ENCODE measurements at regions not wholly inside any gene's neighbourhood (a gene's known extent, or its start where the extent isn't known, plus 50 kb on each side); places are given as distances from the start of the nearest gene placed in this dataset.

- ChIA-PET CTCF (no interaction called here), POLR2A (no interaction called here)
- DNase-seq: no peak
- Mint-ChIP-seq H3K36me3 (ENCODE audit: low read depth) (no peaks in the 10 kb centered on the region), H3K4me3 (no peak overlapping the region), H3K9me3 (peaks cover 5% of the 10 kb centered on the region), H3K4me1 (no peaks in the 10 kb centered on the region), H3K27me3 (no peaks in the 10 kb centered on the region), H3K27ac (no peak overlapping the region)
Observed at GRCh38 chr4:156571146-156571545, 400.5 kb downstream of the PDGFC start.

- peaks cover 5% of the 10 kb centered on the region for H3K9me3 Mint-ChIP-seq
- DNase-seq: no peak
- POLR2A ChIA-PET: no interaction called here
- no peaks in the 10 kb centered on the region for H3K36me3 Mint-ChIP-seq (ENCODE audit: low read depth)
- no peak overlapping the region for H3K27ac Mint-ChIP-seq
- no peaks in the 10 kb centered on the region for H3K4me1 Mint-ChIP-seq
- CTCF ChIA-PET: no interaction called here
- H3K27me3 Mint-ChIP-seq: no peaks in the 10 kb centered on the region
- H3K4me3 Mint-ChIP-seq: no peak overlapping the region
Observed at GRCh38 chr4:156569535-156569934, 402.1 kb downstream of the PDGFC start.

- no peak for DNase-seq
- POLR2A ChIA-PET: no interaction called here
Observed at GRCh38 chr4:156568484-156568883, 403.1 kb downstream of the PDGFC start.

GRCh38 chr4:156568041-156568440, 403.6 kb downstream of the PDGFC start:
- no peaks in the 10 kb centered on the region for H3K36me3 Mint-ChIP-seq (ENCODE audit: low read depth)
- no peak overlapping the region for H3K4me3 Mint-ChIP-seq
- no peaks in the 10 kb centered on the region for H3K4me1 Mint-ChIP-seq

More at GRCh38 chr4:156568484-156568883, 403.1 kb downstream of the PDGFC start:
- Mint-ChIP-seq H3K27me3 (no peaks in the 10 kb centered on the region), H3K27ac (no peak overlapping the region), H3K4me1 (no peaks in the 10 kb centered on the region), H3K4me3 (no peak overlapping the region), H3K36me3 (ENCODE audit: low read depth) (no peaks in the 10 kb centered on the region), H3K9me3 (peaks cover 5% of the 10 kb centered on the region)
- CTCF ChIA-PET: no interaction called here

GRCh38 chr4:156560701-156561100, 410.9 kb downstream of the PDGFC start:
- ChIA-PET CTCF (no interaction called here), POLR2A (no interaction called here)
- H3K4me3 Mint-ChIP-seq: no peak overlapping the region
- H3K27me3 Mint-ChIP-seq: no peaks in the 10 kb centered on the region
- H3K9me3 Mint-ChIP-seq: peaks cover 12% of the 10 kb centered on the region
- H3K4me1 Mint-ChIP-seq: no peaks in the 10 kb centered on the region
- no peak overlapping the region for H3K27ac Mint-ChIP-seq
- no peak for DNase-seq
- H3K36me3 Mint-ChIP-seq (ENCODE audit: low read depth): no peaks in the 10 kb centered on the region

More at GRCh38 chr4:156568041-156568440, 403.6 kb downstream of the PDGFC start:
- H3K9me3 Mint-ChIP-seq: peaks cover 5% of the 10 kb centered on the region
- ChIA-PET POLR2A (no interaction called here), CTCF (no interaction called here)
- DNase-seq: no peak
- H3K27ac Mint-ChIP-seq: no peak overlapping the region
- H3K27me3 Mint-ChIP-seq: no peaks in the 10 kb centered on the region

- Mint-ChIP-seq H3K27ac (no peak overlapping the region), H3K4me3 (no peak overlapping the region), H3K9me3 (peaks cover 12% of the 10 kb centered on the region), H3K36me3 (ENCODE audit: low read depth) (no peaks in the 10 kb centered on the region), H3K27me3 (no peaks in the 10 kb centered on the region), H3K4me1 (no peaks in the 10 kb centered on the region)
- DNase-seq: no peak
- POLR2A ChIA-PET: no interaction called here
- CTCF ChIA-PET: no interaction called here
Observed at GRCh38 chr4:156559346-156559745, 412.3 kb downstream of the PDGFC start.

GRCh38 chr4:156558373-156559025, 413.1 kb downstream of the PDGFC start:
- Mint-ChIP-seq H3K9me3 (peaks cover 12% of the 10 kb centered on the region), H3K27me3 (no peaks in the 10 kb centered on the region), H3K4me3 (no peak overlapping the region), H3K4me1 (no peaks in the 10 kb centered on the region), H3K27ac (no peak overlapping the region), H3K36me3 (ENCODE audit: low read depth) (no peaks in the 10 kb centered on the region)
- ChIA-PET POLR2A (no interaction called here), CTCF (no interaction called here)
- no peak for DNase-seq

GRCh38 chr4:156557920-156558319, 413.7 kb downstream of the PDGFC start:
- Mint-ChIP-seq H3K36me3 (ENCODE audit: low read depth) (no peaks in the 10 kb centered on the region), H3K27me3 (no peaks in the 10 kb centered on the region), H3K9me3 (peaks cover 12% of the 10 kb centered on the region), H3K4me3 (no peak overlapping the region), H3K27ac (no peak overlapping the region), H3K4me1 (no peaks in the 10 kb centered on the region)
- POLR2A ChIA-PET: no interaction called here
- CTCF ChIA-PET: no interaction called here
- DNase-seq: no peak

GRCh38 chr4:156556336-156556735, 415.3 kb downstream of the PDGFC start:
- Mint-ChIP-seq H3K4me3 (no peak overlapping the region), H3K36me3 (ENCODE audit: low read depth) (no peaks in the 10 kb centered on the region), H3K27ac (no peak overlapping the region), H3K27me3 (no peaks in the 10 kb centered on the region), H3K9me3 (peaks cover 15% of the 10 kb centered on the region), H3K4me1 (no peaks in the 10 kb centered on the region)
- no peak for DNase-seq
- POLR2A ChIA-PET: no interaction called here
- CTCF ChIA-PET: no interaction called here

- no peaks in the 10 kb centered on the region for H3K4me1 Mint-ChIP-seq
- ChIA-PET CTCF (no interaction called here), POLR2A (no interaction called here)
- H3K36me3 Mint-ChIP-seq (ENCODE audit: low read depth): no peaks in the 10 kb centered on the region
- H3K27me3 Mint-ChIP-seq: no peaks in the 10 kb centered on the region
- no peak overlapping the region for H3K27ac Mint-ChIP-seq
- no peak for DNase-seq
- no peak overlapping the region for H3K4me3 Mint-ChIP-seq
- peaks cover 9% of the 10 kb centered on the region for H3K9me3 Mint-ChIP-seq
Observed at GRCh38 chr4:156553659-156554058, 417.9 kb downstream of the PDGFC start.

GRCh38 chr4:156547891-156548290, 423.7 kb downstream of the PDGFC start:
- ChIA-PET CTCF (no interaction called here), POLR2A (no interaction called here)
- Mint-ChIP-seq H3K27me3 (no peaks in the 10 kb centered on the region), H3K4me1 (no peaks in the 10 kb centered on the region), H3K4me3 (no peak overlapping the region), H3K27ac (no peak overlapping the region), H3K36me3 (ENCODE audit: low read depth) (no peaks in the 10 kb centered on the region), H3K9me3 (peaks cover 4% of the 10 kb centered on the region)
- no peak for DNase-seq

- Mint-ChIP-seq H3K27me3 (no peaks in the 10 kb centered on the region), H3K36me3 (ENCODE audit: low read depth) (no peaks in the 10 kb centered on the region), H3K9me3 (peaks cover 2% of the 10 kb centered on the region), H3K4me1 (no peaks in the 10 kb centered on the region), H3K4me3 (no peak overlapping the region), H3K27ac (no peak overlapping the region)
- CTCF ChIA-PET: no interaction called here
- no peak for DNase-seq
- POLR2A ChIA-PET: no interaction called here
Observed at GRCh38 chr4:156547439-156547838, 424.2 kb downstream of the PDGFC start.

- DNase-seq: no peak
- no peaks in the 10 kb centered on the region for H3K4me1 Mint-ChIP-seq
- H3K36me3 Mint-ChIP-seq (ENCODE audit: low read depth): no peaks in the 10 kb centered on the region
- POLR2A ChIA-PET: no interaction called here
- CTCF ChIA-PET: no interaction called here
- no peak overlapping the region for H3K4me3 Mint-ChIP-seq
- H3K27ac Mint-ChIP-seq: no peak overlapping the region
- H3K27me3 Mint-ChIP-seq: no peaks in the 10 kb centered on the region
- peaks cover 2% of the 10 kb centered on the region for H3K9me3 Mint-ChIP-seq
Observed at GRCh38 chr4:156545003-156545785, 426.4 kb downstream of the PDGFC start.

GRCh38 chr4:156539376-156539775, 432.2 kb downstream of the PDGFC start:
- POLR2A ChIA-PET: no interaction called here
- H3K9me3 Mint-ChIP-seq: no peaks in the 10 kb centered on the region
- no peak overlapping the region for H3K4me3 Mint-ChIP-seq
- no peak for DNase-seq
- CTCF ChIA-PET: no interaction called here
- no peaks in the 10 kb centered on the region for H3K36me3 Mint-ChIP-seq (ENCODE audit: low read depth)
- no peaks in the 10 kb centered on the region for H3K4me1 Mint-ChIP-seq
- H3K27me3 Mint-ChIP-seq: no peaks in the 10 kb centered on the region
- H3K27ac Mint-ChIP-seq: no peak overlapping the region

All from activated CD4-positive, alpha-beta memory T cell treated with anti-CD3 and anti-CD28 coated beads, Interleukin-2, amount 10 ng/mL, durations not matched to agents 7 days and 5 days (primary cell).